SK-N-SH treated with all-trans-retinoic acid at 6 μM for 48 hours (cell line): ENCODE measurements at regions not wholly inside any gene's neighbourhood (a gene's known extent, or its start where the extent isn't known, plus 50 kb on each side); places are given as distances from the start of the nearest gene placed in this dataset.

Experiments used
- ATAC-seq: fragments of 200-7000 bp; cut with Tn5 transposase; 3 replicates; pipeline ENCODE4 v1.9.1; 2020; ENCODE audit warnings: mild to moderate bottlenecking, moderate library complexity
- ARNTL ChIP-seq: fragments of 450-650 bp; formaldehyde crosslinking; IDR thresholded peaks from 2 replicates; pipeline ENCODE4 v1.5.0; 2020; ENCODE audit warnings: low read depth, mild to moderate bottlenecking, moderate library complexity, borderline replicate concordance
- BACH2 ChIP-seq: fragments of 250-450 bp; sonication (Bioruptor Pico); IDR thresholded peaks from 2 replicates; pipeline ENCODE4 v1.9.0; 2021; ENCODE audit warnings: mild to moderate bottlenecking, borderline replicate concordance
- CREB5 ChIP-seq: fragments of 250-450 bp; sonication (Bioruptor Pico); IDR thresholded peaks from 2 replicates; pipeline ENCODE4 v1.5.1; 2020; ENCODE audit warnings: low read depth, mild to moderate bottlenecking, moderate library complexity
- CSDC2 ChIP-seq: fragments of 250-450 bp; sonication (Bioruptor Pico); IDR thresholded peaks from 2 replicates; pipeline ENCODE4 v1.5.0; 2020; ENCODE audit warnings: mild to moderate bottlenecking, moderate library complexity
- CSRNP3 ChIP-seq: fragments of 250-450 bp; sonication (Bioruptor Pico); IDR thresholded peaks from 2 replicates; pipeline ENCODE4 v1.5.1; 2021; ENCODE audit warnings: mild to moderate bottlenecking, moderate library complexity
- ESRRG ChIP-seq: fragments of 250-450 bp; sonication (Bioruptor Pico); IDR thresholded peaks from 2 replicates; pipeline ENCODE4 v1.6.1; 2021; ENCODE audit warnings: mild to moderate bottlenecking
- GLIS3 ChIP-seq: fragments of 250-450 bp; sonication (Bioruptor Pico); IDR thresholded peaks from 2 replicates; pipeline ENCODE4 v1.5.0; 2020; ENCODE audit warnings: mild to moderate bottlenecking, moderate library complexity
- ISL1 ChIP-seq: fragments of 250-450 bp; sonication (Bioruptor Pico); IDR thresholded peaks from 2 replicates; pipeline ENCODE4 v2.1.2; 2022; ENCODE audit warnings: mild to moderate bottlenecking, moderate library complexity
- OSR1 ChIP-seq: fragments of 250-450 bp; sonication (Bioruptor Pico); IDR thresholded peaks from 2 replicates; pipeline ENCODE4 v1.8.0; 2022; ENCODE audit warnings: moderate library complexity, mild to moderate bottlenecking, inconsistent platforms
- PATZ1 ChIP-seq: fragments of 250-450 bp; sonication (Bioruptor Pico); IDR thresholded peaks from 2 replicates; pipeline ENCODE4 v1.8.0; 2020; ENCODE audit warnings: mild to moderate bottlenecking, moderate library complexity, borderline replicate concordance
- POU6F1 ChIP-seq: fragments of 250-450 bp; sonication (Bioruptor Pico); IDR thresholded peaks from 2 replicates; pipeline ENCODE4 v1.8.0; 2021; ENCODE audit warnings: low read depth, mild to moderate bottlenecking, moderate library complexity, borderline replicate concordance
- SNAI2 ChIP-seq: fragments of 250-450 bp; sonication (Bioruptor Pico); IDR thresholded peaks from 2 replicates; pipeline ENCODE4 v1.5.0; 2020; ENCODE audit warnings: mild to moderate bottlenecking, moderate library complexity
- TCF4 ChIP-seq: fragments of 250-450 bp; sonication (Bioruptor Pico); IDR thresholded peaks from 2 replicates; pipeline ENCODE4 v1.8.0; 2021; ENCODE audit warnings: mild to moderate bottlenecking, moderate library complexity, borderline replicate concordance
- TSHZ2 ChIP-seq: fragments of 250-450 bp; sonication (Bioruptor Pico); IDR thresholded peaks from 2 replicates; pipeline ENCODE4 v1.5.0; 2020; ENCODE audit warnings: mild to moderate bottlenecking, moderate library complexity
- ZC3H10 ChIP-seq: fragments of 250-450 bp; sonication (Bioruptor Pico); IDR thresholded peaks from 2 replicates; pipeline ENCODE4 v1.5.1; 2021; ENCODE audit warnings: mild to moderate bottlenecking, moderate library complexity
- ZFP3 ChIP-seq: fragments of 250-450 bp; sonication (Bioruptor Pico); IDR thresholded peaks from 2 replicates; pipeline ENCODE4 v1.5.0; 2020; ENCODE audit warnings: mild to moderate bottlenecking, moderate library complexity
- ZFP30 ChIP-seq: fragments of 450-650 bp; formaldehyde crosslinking; IDR thresholded peaks from 2 replicates; pipeline ENCODE4 v1.5.0; 2022; ENCODE audit warnings: mild to moderate bottlenecking, moderate library complexity
- ZNF565 ChIP-seq: fragments of 450-650 bp; formaldehyde crosslinking; conservative IDR thresholded peaks from 2 replicates; pipeline ENCODE4 v1.5.0; 2020; ENCODE audit warnings: low read depth, mild to moderate bottlenecking, moderate library complexity
- ZNF70 ChIP-seq: fragments of 450-650 bp; formaldehyde crosslinking; IDR thresholded peaks from 2 replicates; pipeline ENCODE4 v1.5.0; 2020; ENCODE audit warnings: mild to moderate bottlenecking, moderate library complexity
- ZNF8 ChIP-seq: fragments of 450-650 bp; formaldehyde crosslinking; IDR thresholded peaks from 2 replicates; pipeline ENCODE4 v1.5.0; 2020; ENCODE audit warnings: mild to moderate bottlenecking, moderate library complexity

GRCh38 chr1:56387071-56387740 is 192.2 kb downstream of the PLPP3 start:
- TF ChIP-seq ZNF70 (no peak), CSRNP3 (CRISPR knock-in tag) (no peak), POU6F1 (CRISPR knock-in tag) (no peak), ZNF565 (CRISPR knock-in tag) (no peak), GLIS3 (CRISPR knock-in tag) (no peak), ZFP3 (no peak), ZFP30 (CRISPR knock-in tag) (no peak), PATZ1 (CRISPR knock-in tag) (no peak), TCF4 (CRISPR knock-in tag) (no peak), ZNF8 (CRISPR knock-in tag) (no peak), CSDC2 (CRISPR knock-in tag) (no peak)
- no peak for ATAC-seq

GRCh38 chr1:56385314-56385713 is 194.0 kb downstream of the PLPP3 start:
- TF ChIP-seq BACH2 (CRISPR knock-in tag) (no peak), SNAI2 (no peak), ZNF565 (CRISPR knock-in tag) (no peak), ESRRG (CRISPR knock-in tag) (no peak), TCF4 (CRISPR knock-in tag) (no peak), ISL1 (CRISPR knock-in tag) (no peak), CSDC2 (CRISPR knock-in tag) (no peak), ARNTL (no peak), ZFP3 (no peak), ZC3H10 (CRISPR knock-in tag) (no peak), CREB5 (CRISPR knock-in tag) (no peak)
- ATAC-seq: no peak

GRCh38 chr1:56382929-56383328 is 196.4 kb downstream of the PLPP3 start:
- no peak for ATAC-seq

More at GRCh38 chr1:56382929-56383328, 196.4 kb downstream of the PLPP3 start:
- TF ChIP-seq ISL1 (CRISPR knock-in tag): no peak
- no peak for TF ChIP-seq OSR1 (CRISPR knock-in tag)
- TF ChIP-seq CREB5 (CRISPR knock-in tag): no peak
- no peak for TF ChIP-seq TSHZ2 (CRISPR knock-in tag)
- TF ChIP-seq ZNF8 (CRISPR knock-in tag): no peak
- TF ChIP-seq ZC3H10 (CRISPR knock-in tag): no peak
- no peak for TF ChIP-seq ZNF565 (CRISPR knock-in tag)
- TF ChIP-seq POU6F1 (CRISPR knock-in tag): no peak
- TF ChIP-seq CSDC2 (CRISPR knock-in tag): no peak
- TF ChIP-seq BACH2 (CRISPR knock-in tag): no peak
- TF ChIP-seq, all 23 proteins: peak for 0
